ENCODE measurements at regions not wholly inside any gene's neighbourhood (a gene's known extent, or its start where the extent isn't known, plus 50 kb on each side); places are given as distances from the start of the nearest gene placed in this dataset.

- H3K27ac ChIP-seq, result no peak overlapping the region
- no peak for TF ChIP-seq CTCF (IDR thresholded peaks at IDR 0.05)
- H3K36me3 ChIP-seq (ENCODE audit: control insufficient read depth, insufficient read depth, low read length), result no peaks in the 10 kb centered on the region
- H3K9me3 ChIP-seq (ENCODE audit: control insufficient read depth, low read length), result no peaks in the 10 kb centered on the region
- H3K9ac ChIP-seq, result no peak overlapping the region
- no peaks in the 10 kb centered on the region for H3K79me2 ChIP-seq
- no peak overlapping the region for H3K4me3 ChIP-seq (ENCODE audit: low read depth, low read length)
- H3K27me3 ChIP-seq (ENCODE audit: control insufficient read depth, insufficient read depth, low read length), result no peaks in the 10 kb centered on the region
- H3K4me1 ChIP-seq, result no peaks in the 10 kb centered on the region
- H3K4me2 ChIP-seq (ENCODE audit: low read length), result no peak overlapping the region
- no peak overlapping the region for H2AFZ ChIP-seq
These were observed 195.0 kb upstream of the LDB2 start for GRCh38 chr4:17093481-17093880.

- Histone ChIP-seq H3K4me3 (ENCODE audit: low read depth, low read length) (no peak overlapping the region), H3K27me3 (ENCODE audit: control insufficient read depth, insufficient read depth, low read length) (no peaks in the 10 kb centered on the region), H3K27ac (no peak overlapping the region), H3K4me2 (ENCODE audit: low read length) (no peak overlapping the region), H3K36me3 (ENCODE audit: control insufficient read depth, insufficient read depth, low read length) (no peaks in the 10 kb centered on the region), H3K9me3 (ENCODE audit: control insufficient read depth, low read length) (no peaks in the 10 kb centered on the region), H3K4me1 (no peaks in the 10 kb centered on the region), H2AFZ (no peak overlapping the region), H3K79me2 (no peaks in the 10 kb centered on the region), H3K9ac (no peak overlapping the region)
- no peak for TF ChIP-seq CTCF (IDR thresholded peaks at IDR 0.05)
These were observed 194.4 kb upstream of the LDB2 start for GRCh38 chr4:17092736-17093437.

GRCh38 chr4:17091104-17091503 is 192.7 kb upstream of the LDB2 start:
- H3K4me2 ChIP-seq (ENCODE audit: low read length), result no peak overlapping the region
- H3K9me3 ChIP-seq (ENCODE audit: control insufficient read depth, low read length), result peaks cover 4% of the 10 kb centered on the region
- H3K36me3 ChIP-seq (ENCODE audit: control insufficient read depth, insufficient read depth, low read length), result no peaks in the 10 kb centered on the region
- no peak overlapping the region for H3K27ac ChIP-seq
- no peak overlapping the region for H3K9ac ChIP-seq
- no peaks in the 10 kb centered on the region for H3K27me3 ChIP-seq (ENCODE audit: control insufficient read depth, insufficient read depth, low read length)
- no peaks in the 10 kb centered on the region for H3K79me2 ChIP-seq
- no peak overlapping the region for H2AFZ ChIP-seq
- H3K4me3 ChIP-seq (ENCODE audit: low read depth, low read length), result no peak overlapping the region
- TF ChIP-seq CTCF (IDR thresholded peaks at IDR 0.05), result no peak
- H3K4me1 ChIP-seq, result no peaks in the 10 kb centered on the region

- no peak overlapping the region for H2AFZ ChIP-seq
- no peak for TF ChIP-seq CTCF (IDR thresholded peaks at IDR 0.05)
- no peaks in the 10 kb centered on the region for H3K79me2 ChIP-seq
- H3K27me3 ChIP-seq (ENCODE audit: control insufficient read depth, insufficient read depth, low read length), result no peaks in the 10 kb centered on the region
- no peaks in the 10 kb centered on the region for H3K36me3 ChIP-seq (ENCODE audit: control insufficient read depth, insufficient read depth, low read length)
- H3K4me3 ChIP-seq (ENCODE audit: low read depth, low read length), result no peak overlapping the region
- H3K27ac ChIP-seq, result no peak overlapping the region
- peaks cover 4% of the 10 kb centered on the region for H3K9me3 ChIP-seq (ENCODE audit: control insufficient read depth, low read length)
- H3K4me1 ChIP-seq, result no peaks in the 10 kb centered on the region
- H3K9ac ChIP-seq, result no peak overlapping the region
- H3K4me2 ChIP-seq (ENCODE audit: low read length), result no peak overlapping the region
These were observed 191.6 kb upstream of the LDB2 start for GRCh38 chr4:17090063-17090462.

- no peak for TF ChIP-seq CTCF (IDR thresholded peaks at IDR 0.05)
- Histone ChIP-seq H3K4me3 (ENCODE audit: low read depth, low read length) (no peak overlapping the region), H3K27ac (no peak overlapping the region), H3K36me3 (ENCODE audit: control insufficient read depth, insufficient read depth, low read length) (no peaks in the 10 kb centered on the region), H3K4me1 (no peaks in the 10 kb centered on the region), H3K9ac (no peak overlapping the region), H3K4me2 (ENCODE audit: low read length) (no peak overlapping the region), H2AFZ (no peak overlapping the region), H3K9me3 (ENCODE audit: control insufficient read depth, low read length) (peaks cover 4% of the 10 kb centered on the region), H3K27me3 (ENCODE audit: control insufficient read depth, insufficient read depth, low read length) (no peaks in the 10 kb centered on the region), H3K79me2 (no peaks in the 10 kb centered on the region)
These were observed 187.0 kb upstream of the LDB2 start for GRCh38 chr4:17085416-17085815.
